SK-MEL-5 (cell line): ENCODE measurements at regions not wholly inside any gene's neighbourhood (a gene's known extent, or its start where the extent isn't known, plus 50 kb on each side); places are given as distances from the start of the nearest gene placed in this dataset.

Experiments used
- DNase-seq: peaks from one replicate; pipeline ENCODE4 v3.0.0-alpha.2; 2016; ENCODE audit warnings: low read depth, low spot score
- in situ Hi-C: cut with HindIII; loops from 2 replicates; pipeline ENCODE4 v1.10.0; 2016; ENCODE audit warnings: low sequenced_read_pairs, high pct_unique_total_duplicates, low pct_unique_long_range_greater_than_20kb

GRCh38 chr13:103430368-103430767 is 364.2 kb upstream of the SLC10A2 start:
- in situ Hi-C loops, result no loop called here
- DNase-seq, result no peak

DNA sequence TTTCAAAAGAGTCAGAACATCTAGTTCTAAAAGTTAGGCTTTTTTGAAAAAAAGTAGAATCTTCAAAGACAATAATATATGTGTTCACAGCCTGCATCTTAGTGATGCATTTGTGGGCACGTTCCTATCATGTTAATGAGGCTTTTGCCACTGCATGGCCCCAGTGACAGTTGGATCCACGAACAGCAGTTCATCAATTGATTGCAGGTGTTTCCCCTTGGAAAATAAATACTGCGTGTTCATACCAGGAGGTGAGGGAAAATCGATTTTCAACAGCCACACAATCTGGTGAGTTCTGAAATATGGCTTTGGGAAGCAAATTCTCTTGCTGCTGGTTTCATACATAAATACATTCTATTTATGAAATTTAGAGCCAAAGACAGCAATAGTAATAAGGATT is 343.8 kb upstream of the SLC10A2 start:
- no peak for DNase-seq
- in situ Hi-C loops, result no loop called here

- no peak for DNase-seq
- in situ Hi-C loops, result no loop called here
Measured at GRCh38 chr13:103406967-103407366, 340.8 kb upstream of the SLC10A2 start.

DNA sequence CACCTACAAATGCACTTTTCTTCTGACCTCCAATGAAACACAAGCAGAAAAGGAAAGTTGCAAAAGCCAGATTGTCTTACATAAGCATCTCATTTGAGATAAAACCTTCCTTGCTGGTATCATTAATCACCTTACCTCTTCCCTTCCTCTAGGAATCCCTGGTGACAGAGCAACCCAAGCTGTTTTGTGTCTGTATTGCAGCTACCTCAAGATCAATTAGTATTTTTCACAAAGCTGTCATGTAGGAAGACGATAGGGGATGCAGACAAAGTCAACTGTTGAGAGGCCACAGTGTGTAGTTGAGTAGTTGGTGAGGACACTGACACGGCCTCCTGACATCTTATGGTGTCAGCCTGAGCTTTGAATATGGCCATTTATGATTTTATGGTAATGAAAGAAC is 339.1 kb upstream of the SLC10A2 start:
- DNase-seq, result no peak

DNA sequence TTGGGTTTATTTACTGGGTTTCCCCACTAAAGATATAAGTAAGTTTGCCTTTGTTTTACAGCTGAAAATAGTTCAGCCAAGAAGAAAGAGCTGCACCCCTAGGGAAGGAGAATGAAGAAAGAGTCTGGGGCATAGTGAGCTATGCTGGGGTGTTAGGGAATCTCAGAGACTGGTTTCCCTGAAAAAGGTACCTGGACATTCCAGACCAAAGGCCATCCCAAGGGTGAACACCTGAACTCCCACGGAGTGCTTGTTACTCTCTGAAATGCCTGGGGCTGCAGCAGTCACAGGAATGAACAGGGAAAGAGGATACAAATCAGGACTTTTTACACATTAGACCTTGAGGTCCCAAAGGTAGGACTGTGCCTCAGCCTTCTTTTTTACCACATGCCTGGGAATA is 337.6 kb upstream of the SLC10A2 start:
- in situ Hi-C loops, result no loop called here
- no peak for DNase-seq

More for the DNA sequence above, 339.1 kb upstream of the SLC10A2 start:
- in situ Hi-C loops, result no loop called here

DNA sequence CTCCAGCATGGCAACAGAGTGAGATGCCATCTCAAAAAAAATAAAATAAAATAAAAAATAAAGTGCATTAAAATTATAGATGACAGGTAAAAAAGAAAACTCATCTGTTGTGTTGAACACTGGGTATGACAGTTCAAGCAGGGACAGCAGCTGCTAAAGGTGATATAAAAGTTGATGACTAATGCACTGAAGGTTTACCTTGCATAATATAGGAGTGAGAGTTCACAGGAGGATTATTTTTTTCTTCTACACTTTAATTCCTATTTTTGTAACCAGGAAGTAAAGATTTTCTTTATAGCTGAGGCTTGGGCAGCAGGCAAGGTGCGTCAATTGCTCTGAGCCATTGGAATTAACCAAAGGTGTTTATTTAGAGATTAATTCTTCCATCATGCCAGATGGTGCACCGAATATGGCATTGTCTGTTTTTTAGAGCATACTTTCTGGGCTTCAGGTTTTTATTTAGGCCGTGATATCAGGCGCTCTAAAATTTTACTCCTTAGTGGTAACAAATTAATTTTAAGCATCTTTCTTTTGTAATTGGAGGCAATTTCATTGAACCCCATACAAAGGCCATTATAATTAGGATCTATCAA is 337.0 kb upstream of the SLC10A2 start:
- in situ Hi-C loops, result no loop called here
- DNase-seq, result no peak

DNA sequence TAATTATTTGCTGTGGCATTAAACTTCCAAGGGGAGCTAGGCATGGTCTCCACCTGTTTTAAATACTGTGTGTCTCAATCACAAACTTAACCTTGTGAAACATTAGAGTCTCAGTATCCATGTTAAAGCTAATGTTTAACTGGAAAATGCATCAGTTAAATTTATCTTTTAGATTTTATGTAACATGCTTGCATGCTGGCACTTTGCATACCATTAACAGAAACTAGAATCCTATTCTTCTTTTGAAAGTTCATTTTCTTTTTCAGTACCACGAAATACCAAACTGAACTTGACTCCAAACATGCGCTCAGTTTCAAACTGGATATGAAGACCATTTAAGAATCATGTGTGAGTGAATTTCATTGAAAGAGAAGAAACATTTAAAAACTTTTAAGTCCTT is 328.9 kb upstream of the SLC10A2 start:
- DNase-seq, result no peak
- in situ Hi-C loops, result no loop called here

DNA sequence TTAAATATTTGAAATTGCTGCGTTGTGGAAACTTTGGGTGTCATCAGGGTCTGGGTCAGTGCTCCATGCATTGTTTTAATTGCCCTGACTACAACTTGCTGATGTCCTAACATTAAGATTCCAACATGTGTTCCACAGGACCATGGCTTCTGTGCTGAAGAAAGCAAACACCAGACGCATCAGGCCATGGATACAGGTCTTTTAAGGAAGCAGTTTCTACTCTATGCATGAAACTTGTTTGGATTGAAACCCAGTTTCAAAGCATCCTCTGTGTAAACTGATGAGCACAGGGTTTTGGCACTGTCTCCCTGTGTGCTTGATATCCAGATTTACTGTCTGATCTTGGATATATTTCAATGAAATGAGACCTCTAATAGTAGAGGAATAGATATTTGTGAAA is 328.4 kb upstream of the SLC10A2 start:
- no peak for DNase-seq

GRCh38 chr13:103391936-103392335 is 325.7 kb upstream of the SLC10A2 start:
- in situ Hi-C loops, result no loop called here
- DNase-seq, result no peak

More for the DNA sequence above, 328.4 kb upstream of the SLC10A2 start:
- in situ Hi-C loops, result no loop called here

DNA sequence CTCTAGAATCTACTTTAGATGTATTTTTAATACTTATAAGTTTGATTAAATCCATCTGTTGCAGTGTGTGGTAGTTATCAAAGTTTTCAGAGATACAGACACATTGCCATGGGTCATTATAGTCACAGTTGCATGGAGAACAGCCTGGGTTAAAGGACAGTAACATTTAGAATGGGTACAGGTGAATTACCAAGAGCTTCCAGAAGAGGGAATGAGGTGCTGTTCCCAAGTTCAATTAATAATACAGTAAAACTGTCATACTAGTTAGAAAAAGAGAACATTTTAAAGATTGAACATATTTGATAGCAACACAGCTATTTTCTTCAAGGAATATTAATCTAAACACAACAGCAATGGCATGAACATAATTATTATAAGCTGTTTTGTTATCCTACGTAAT is 322.6 kb upstream of the SLC10A2 start:
- DNase-seq, result peak; percentile 13
- in situ Hi-C loops, result no loop called here

DNA sequence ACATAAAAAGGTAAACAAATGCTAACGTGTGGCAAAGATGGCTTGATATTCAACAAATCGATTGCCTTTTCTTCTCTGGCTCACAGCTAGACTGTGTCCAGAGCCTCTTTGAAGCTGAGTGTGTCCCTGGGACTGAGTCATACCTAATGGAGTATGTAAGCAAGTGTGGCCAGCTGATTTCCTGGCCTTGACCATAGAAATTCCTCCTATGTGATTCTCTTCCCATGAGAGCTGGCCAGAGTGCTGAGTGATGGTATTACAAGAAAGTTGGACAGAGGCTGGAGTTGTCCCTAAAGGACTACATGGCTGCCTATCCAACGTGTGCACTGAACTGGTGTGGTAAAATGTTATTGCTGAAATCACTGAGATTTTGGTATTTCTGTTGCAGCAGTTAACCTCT is 320.1 kb upstream of the SLC10A2 start:
- no peak for DNase-seq
- in situ Hi-C loops, result no loop called here

DNA sequence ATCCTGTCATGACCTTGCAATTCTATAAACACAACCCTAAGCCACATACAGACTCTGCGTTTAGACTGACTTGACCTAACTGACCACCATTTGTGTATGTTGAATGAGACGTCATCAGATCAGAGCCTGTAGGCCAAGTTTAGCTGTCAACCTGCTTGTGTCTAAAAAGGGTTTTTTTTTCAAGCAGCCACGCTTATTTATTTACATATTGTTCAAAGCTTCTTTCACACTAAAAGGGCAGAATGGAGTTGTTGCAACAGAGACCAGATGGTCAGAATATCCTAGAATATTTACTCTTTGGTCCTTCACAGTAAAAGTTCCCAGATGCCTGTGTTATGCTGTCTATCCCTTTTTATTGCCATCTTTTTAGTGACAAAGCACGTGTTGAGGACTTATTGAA is 307.7 kb upstream of the SLC10A2 start:
- in situ Hi-C loops, result no loop called here

GRCh38 chr13:103371271-103371670 is 305.1 kb upstream of the SLC10A2 start:
- no peak for DNase-seq

More for the DNA sequence above, 307.7 kb upstream of the SLC10A2 start:
- DNase-seq, result no peak

GRCh38 chr13:103370790-103371189 is 304.6 kb upstream of the SLC10A2 start:
- no peak for DNase-seq
- in situ Hi-C loops, result no loop called here

More at GRCh38 chr13:103371271-103371670, 305.1 kb upstream of the SLC10A2 start:
- in situ Hi-C loops, result no loop called here

DNA sequence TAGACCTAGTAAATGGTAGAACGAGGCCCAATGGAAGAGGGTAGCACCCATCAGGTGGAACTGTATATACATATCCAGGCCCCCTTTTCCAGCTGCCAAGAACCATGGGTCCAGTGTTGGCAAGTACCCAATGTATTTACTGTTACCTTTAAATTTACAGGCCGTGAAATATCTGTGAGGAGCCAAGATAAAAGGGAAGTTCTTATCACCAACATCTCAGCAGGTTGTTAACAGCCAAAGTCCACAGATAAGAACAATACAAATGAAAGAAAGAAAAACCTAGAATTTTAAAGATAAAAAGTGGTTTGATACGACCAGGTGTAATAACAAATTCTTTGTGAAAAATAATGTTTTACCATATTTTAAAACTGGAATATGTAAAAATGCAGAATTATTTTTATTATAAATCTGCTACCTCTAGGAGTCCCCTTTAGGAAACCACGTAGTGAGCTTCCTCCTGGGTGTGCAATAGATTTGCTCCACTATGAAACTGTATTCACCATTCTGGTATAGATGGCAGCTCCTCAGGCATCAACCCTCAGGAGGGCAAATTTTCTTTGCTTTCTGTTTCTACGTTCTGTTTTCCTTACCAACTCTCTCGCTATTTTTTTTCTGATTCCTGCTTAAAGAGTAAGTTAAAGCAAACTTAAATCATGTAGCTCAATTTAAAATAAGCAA is 292.2 kb upstream of the SLC10A2 start:
- no peak for DNase-seq
- in situ Hi-C loops, result no loop called here

GRCh38 chr13:103356226-103356864 is 290.1 kb upstream of the SLC10A2 start:
- in situ Hi-C loops, result no loop called here
- no peak for DNase-seq

GRCh38 chr13:103354171-103354570 is 288.0 kb upstream of the SLC10A2 start:
- no peak for DNase-seq
- in situ Hi-C loops, result no loop called here

DNA sequence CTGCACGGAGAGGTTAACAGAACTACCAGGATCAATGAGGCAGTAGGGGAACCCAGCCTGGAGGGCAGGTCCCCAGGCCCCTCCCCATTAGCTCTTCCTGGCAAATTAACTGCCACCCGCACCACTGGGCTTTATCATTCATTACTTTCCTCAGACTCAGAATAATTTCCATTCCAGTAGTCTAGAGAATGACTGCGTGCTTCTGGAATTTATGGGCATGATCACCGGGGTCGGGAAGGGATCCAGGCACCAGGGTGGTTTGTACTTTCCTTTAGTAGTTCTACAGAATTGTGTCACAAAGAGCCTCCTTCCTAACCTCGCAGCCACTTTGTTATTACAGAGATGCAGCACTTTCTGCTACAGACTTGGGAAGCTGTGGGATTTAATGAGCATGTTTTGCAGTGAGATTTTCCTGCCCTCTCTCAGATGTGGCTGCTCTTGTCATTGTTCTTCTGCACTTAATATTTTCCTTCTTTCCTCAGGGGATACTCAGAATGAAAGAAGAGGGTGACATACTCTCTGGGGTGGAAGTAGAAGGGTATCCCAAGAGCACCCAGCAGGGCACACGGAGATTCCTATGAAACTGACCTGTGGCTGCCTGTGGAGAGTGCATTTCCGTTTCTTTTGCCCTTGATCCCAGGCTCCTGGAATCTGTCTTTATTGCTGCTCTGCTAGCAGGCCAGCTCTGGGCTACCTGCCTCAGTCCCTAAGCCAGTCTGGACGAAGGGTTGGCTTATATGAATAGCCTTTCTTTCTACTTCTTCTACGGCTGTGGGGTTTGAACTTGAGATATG is 285.0 kb upstream of the SLC10A2 start:
- DNase-seq, result no peak
- in situ Hi-C loops, result no loop called here
